IMR-90 (cell line): ENCODE measurements at regions not wholly inside any gene's neighbourhood (a gene's known extent, or its start where the extent isn't known, plus 50 kb on each side); places are given as distances from the start of the nearest gene placed in this dataset.

ENCODE experiments used
- ATAC-seq: fragments of 200-7000 bp; cut with Tn5 transposase; 2 replicates; pipeline ENCODE4 v1.9.1; 2020; ENCODE audit warnings: low read depth, mild to moderate bottlenecking, moderate library complexity
- BruUV-seq: library from RNA; stranded (reverse); fragments of 400-500 nt; replicated peaks from 2 replicates; lab custom pipeline; 2021; lab: Mats Ljungman, UMichigan
- CTCF ChIA-PET: fragments of 300-600 bp; formaldehyde crosslinking; extraction: SDS; loops from one replicate; lab custom pipeline; 2021; ENCODE audit warnings: antibody characterized with exemption; lab: Yijun Ruan, JAX
- POLR2A ChIA-PET: fragments of 300-600 bp; sonication (Branson Sonifier 250); formaldehyde crosslinking; loops from one replicate; lab custom pipeline; 2022; ENCODE audit warnings: antibody characterized with exemption; ENCODE audit not compliant: unreplicated experiment; lab: Charles Lee
- DNase-seq: peaks from one replicate; pipeline ENCODE4 v3.0.0; 2013
- H2AFZ ChIP-seq: replicated peaks from 2 replicates; pipeline ENCODE3; 2013; ENCODE audit warnings: low read length, mild to moderate bottlenecking; ENCODE audit not compliant: poor library complexity
- H2AK5ac ChIP-seq: 2 replicates; pipeline ENCODE4 v1.6.1; 2013; ENCODE audit warnings: low read depth, low read length, inconsistent platforms
- H2AK9ac ChIP-seq: replicated peaks from 2 replicates; pipeline ENCODE3; 2013; ENCODE audit warnings: mild to moderate bottlenecking, low read depth, low read length, moderate library complexity; ENCODE audit not compliant: poor library complexity
- H2BK120ac ChIP-seq: 2 replicates; pipeline ENCODE4 v1.6.1; 2013; ENCODE audit warnings: low read depth, low read length, inconsistent platforms
- H2BK15ac ChIP-seq: 3 replicates; pipeline ENCODE4 v1.6.1; 2013; ENCODE audit warnings: low read depth, low read length, inconsistent platforms
- H2BK20ac ChIP-seq: 2 replicates; pipeline ENCODE4 v1.6.1; 2013; ENCODE audit warnings: low read depth, mild to moderate bottlenecking, inconsistent platforms, low read length, moderate library complexity
- H2BK5ac ChIP-seq: 2 replicates; pipeline ENCODE4 v1.6.1; 2013; ENCODE audit warnings: mild to moderate bottlenecking, low read depth, low read length, inconsistent platforms; ENCODE audit not compliant: poor library complexity, severe bottlenecking
- H3K14ac ChIP-seq: replicated peaks from 2 replicates; pipeline ENCODE4 v1.6.1; 2013; ENCODE audit warnings: low read depth, low read length, inconsistent platforms
- H3K18ac ChIP-seq: 2 replicates; pipeline ENCODE4 v1.6.1; 2013; ENCODE audit warnings: low read depth, low read length, control low read depth
- H3K23ac ChIP-seq: 2 replicates; pipeline ENCODE4 v1.6.1; 2013; ENCODE audit warnings: low read depth, low read length, inconsistent platforms
- H3K27ac ChIP-seq: 2 replicates; pipeline ENCODE4 v1.5.1; 2013; ENCODE audit warnings: mild to moderate bottlenecking, control low read depth, low read length; ENCODE audit not compliant: insufficient read depth
- H3K27me3 ChIP-seq: 2 replicates; pipeline ENCODE4 v1.6.1; 2013; ENCODE audit warnings: low read length; ENCODE audit not compliant: control insufficient read depth, insufficient read depth
- H3K36me3 ChIP-seq: 2 replicates; pipeline ENCODE4 v1.6.1; 2013; ENCODE audit warnings: low read length, mixed read lengths; ENCODE audit not compliant: control insufficient read depth, insufficient read depth
- H3K4ac ChIP-seq: 2 replicates; pipeline ENCODE4 v1.6.1; 2013; ENCODE audit warnings: low read depth, low read length, inconsistent platforms
- H3K4me1 ChIP-seq: 2 replicates; pipeline ENCODE4 v1.6.1; 2013; ENCODE audit warnings: low read length, mixed read lengths; ENCODE audit not compliant: control insufficient read depth, insufficient read depth
- H3K4me2 ChIP-seq: 2 replicates; pipeline ENCODE4 v1.6.1; 2013; ENCODE audit warnings: low read depth, mild to moderate bottlenecking, control low read depth, low read length, moderate library complexity
- H3K4me3 ChIP-seq: 2 replicates; pipeline ENCODE4 v1.5.1; 2013; ENCODE audit warnings: low read depth, mild to moderate bottlenecking, control low read depth, low read length, moderate library complexity; ENCODE audit not compliant: insufficient read depth
- H3K56ac ChIP-seq: 2 replicates; pipeline ENCODE4 v1.6.1; 2013; ENCODE audit warnings: low read length, inconsistent platforms; ENCODE audit not compliant: insufficient read depth; ENCODE audit errors: extremely low read depth
- H3K79me1 ChIP-seq, 2 experiments: 2 replicates each; pipeline ENCODE4 v1.6.1; 2013; ENCODE audit warnings: low read length in 2 of 2, inconsistent platforms in 1 of 2, low read depth in 1 of 2
- H3K9ac ChIP-seq: 2 replicates; pipeline ENCODE4 v1.6.1; 2013; ENCODE audit warnings: low read depth, low read length, control low read depth
- H3K9me1 ChIP-seq: 2 replicates; pipeline ENCODE4 v1.6.1; 2013; ENCODE audit warnings: low read length, inconsistent platforms; ENCODE audit not compliant: insufficient read depth
- H3K9me3 ChIP-seq: 2 replicates; pipeline ENCODE4 v1.6.1; 2013; ENCODE audit warnings: low read length; ENCODE audit not compliant: control insufficient read depth, insufficient read depth
- H4K20me1 ChIP-seq: 2 replicates; pipeline ENCODE4 v1.6.1; 2013; ENCODE audit warnings: low read length, inconsistent platforms; ENCODE audit not compliant: insufficient read depth
- H4K5ac ChIP-seq: 2 replicates; pipeline ENCODE4 v1.6.1; 2013; ENCODE audit warnings: mild to moderate bottlenecking, low read depth, low read length, control low read depth
- H4K8ac ChIP-seq, 2 experiments: 2 replicates each; pipeline ENCODE4 v1.6.1; 2013; ENCODE audit warnings: low read depth in 2 of 2, low read length in 2 of 2, control low read depth in 1 of 2, inconsistent platforms in 1 of 2
- H4K91ac ChIP-seq: 2 replicates; pipeline ENCODE4 v1.6.1; 2013; ENCODE audit warnings: low read depth, low read length, inconsistent platforms; ENCODE audit not compliant: insufficient read depth
- BHLHE40 ChIP-seq: fragments of 150-350 bp; IDR thresholded peaks from 2 replicates; pipeline ENCODE4 v1.6.1; 2016; ENCODE audit warnings: mild to moderate bottlenecking, low read depth, low read length
- CEBPB ChIP-seq: IDR thresholded peaks from 2 replicates; pipeline ENCODE4 v1.6.1; 2012; ENCODE audit warnings: low read depth, low read length, improper control_type of control experiment
- CHD1 ChIP-seq: IDR thresholded peaks from 2 replicates; pipeline ENCODE4 v1.6.1; 2012; ENCODE audit warnings: low read depth, low read length, improper control_type of control experiment
- FOS ChIP-seq: fragments of 150-350 bp; IDR thresholded peaks from 2 replicates; pipeline ENCODE4 v1.6.1; 2016; ENCODE audit warnings: low read depth, low read length
- MAFK ChIP-seq: IDR thresholded peaks from 2 replicates; pipeline ENCODE4 v1.6.1; 2012; ENCODE audit warnings: low read depth, low read length, improper control_type of control experiment
- MAZ ChIP-seq: IDR thresholded peaks from 2 replicates; pipeline ENCODE4 v1.6.1; 2012; ENCODE audit warnings: low read depth, mild to moderate bottlenecking, low read length, improper control_type of control experiment, moderate library complexity, borderline replicate concordance
- MXI1 ChIP-seq: IDR thresholded peaks from 2 replicates; pipeline ENCODE4 v1.6.1; 2012; ENCODE audit warnings: low read depth, mild to moderate bottlenecking, low read length, moderate library complexity, borderline replicate concordance
- NFE2L2 ChIP-seq: fragments of 150-350 bp; IDR thresholded peaks from 2 replicates; pipeline ENCODE4 v1.6.1; 2016; ENCODE audit warnings: low read depth, mild to moderate bottlenecking, low read length
- POLR2A ChIP-seq: IDR thresholded peaks from 2 replicates; pipeline ENCODE4 v1.6.1; 2012; ENCODE audit warnings: mild to moderate bottlenecking, low read depth, low read length
- RAD21 ChIP-seq: IDR thresholded peaks from 2 replicates; pipeline ENCODE4 v1.6.1; 2012; ENCODE audit warnings: low read length, improper control_type of control experiment
- RCOR1 ChIP-seq: IDR thresholded peaks from 2 replicates; pipeline ENCODE4 v1.6.1; 2012; ENCODE audit warnings: mild to moderate bottlenecking, low read length, improper control_type of control experiment; ENCODE audit not compliant: insufficient replicate concordance
- RFX5 ChIP-seq: IDR thresholded peaks from 2 replicates; pipeline ENCODE4 v1.8.0; 2012; ENCODE audit warnings: low read depth, mild to moderate bottlenecking, low read length, moderate library complexity
- SMC3 ChIP-seq: fragments of 150-350 bp; IDR thresholded peaks from 2 replicates; pipeline ENCODE4 v1.6.1; 2016; ENCODE audit warnings: low read depth, mild to moderate bottlenecking, antibody characterized with exemption, low read length, moderate library complexity
- WGBS, 2 experiments: methylation state at CpG; one replicate each; pipeline versions ENCODE4 v1.1.5 to v1.1.7; 2013; ENCODE audit warnings: missing lambda C conversion rate in 2 of 2; ENCODE audit not compliant: insufficient read length in 1 of 2; ENCODE audit errors: extremely low coverage in 2 of 2; 5-methylcytosine and 5-hydroxymethylcytosine counted together
- dilution Hi-C: fragments of 300-500 bp; cut with HindIII; formaldehyde crosslinking; loops from one replicate; pipeline ENCODE4 v1.14.3; 2018; ENCODE audit warnings: low sequenced_read_pairs; ENCODE audit not compliant: unreplicated experiment
- in situ Hi-C: fragments of 300-500 bp; cut with MboI; formaldehyde crosslinking; loops from 3 replicates; pipeline ENCODE4 v1.14.3; 2019; ENCODE audit warnings: low sequenced_read_pairs, inconsistent platforms, mixed read lengths
- intact Hi-C: fragments of 100-400 bp; cut with micrococcal nuclease; formaldehyde crosslinking; loops from 2 replicates; pipeline ENCODE4 v1.10.0; 2022
- TF ChIP-seq, protein P1 (sequence below): fragments of 150-350 bp; IDR thresholded peaks from 2 replicates; pipeline ENCODE4 v1.6.1; 2017; ENCODE audit warnings: mild to moderate bottlenecking, antibody characterized with exemption, low read length, low read depth
- TF ChIP-seq, protein P2 (sequence below): fragments of 150-350 bp; IDR thresholded peaks from 2 replicates; pipeline ENCODE4 v1.6.1; 2016; ENCODE audit warnings: low read depth, mild to moderate bottlenecking, low read length, moderate library complexity, borderline replicate concordance
- TF ChIP-seq, protein P3 (sequence below): conservative IDR thresholded peaks from 2 replicates; pipeline ENCODE4 v1.5.1; 2012; ENCODE audit warnings: mild to moderate bottlenecking, low read depth, low read length, improper control_type of control experiment

DNA sequence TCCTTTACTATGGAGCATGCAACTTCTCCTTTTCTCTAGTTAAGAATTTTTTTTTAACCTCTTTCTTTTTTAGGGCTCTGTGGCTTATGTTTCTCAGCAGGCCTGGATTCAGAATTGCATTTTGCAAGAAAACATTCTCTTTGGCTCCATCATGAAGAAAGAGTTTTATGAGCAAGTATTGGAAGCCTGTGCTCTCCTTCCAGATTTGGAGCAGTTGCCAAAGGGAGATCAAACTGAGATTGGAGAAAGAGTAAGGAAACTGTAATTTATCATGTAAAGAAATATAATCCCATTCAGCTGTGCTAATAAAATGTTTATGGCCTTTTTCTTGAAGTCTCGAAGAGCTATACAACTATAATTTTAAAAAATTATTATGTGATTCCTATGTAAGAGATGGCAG is 70.1 kb downstream of the HSPA13 start:
- dilution Hi-C loops, result no loop called here

More for the DNA sequence above, 70.1 kb downstream of the HSPA13 start:
- H3K9ac ChIP-seq, result no peak overlapping the region
- TF ChIP-seq, protein P1, sequence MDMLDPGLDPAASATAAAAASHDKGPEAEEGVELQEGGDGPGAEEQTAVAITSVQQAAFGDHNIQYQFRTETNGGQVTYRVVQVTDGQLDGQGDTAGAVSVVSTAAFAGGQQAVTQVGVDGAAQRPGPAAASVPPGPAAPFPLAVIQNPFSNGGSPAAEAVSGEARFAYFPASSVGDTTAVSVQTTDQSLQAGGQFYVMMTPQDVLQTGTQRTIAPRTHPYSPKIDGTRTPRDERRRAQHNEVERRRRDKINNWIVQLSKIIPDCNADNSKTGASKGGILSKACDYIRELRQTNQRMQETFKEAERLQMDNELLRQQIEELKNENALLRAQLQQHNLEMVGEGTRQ, result no peak
- TF ChIP-seq RAD21 (no peak), MAZ (no peak), RFX5 (no peak), NFE2L2 (no peak), FOS (no peak), CHD1 (no peak), MXI1 (no peak), SMC3 (no peak), RCOR1 (no peak), MAFK (no peak), CEBPB (no peak), POLR2A (no peak), BHLHE40 (no peak)
- TF ChIP-seq, protein P2, sequence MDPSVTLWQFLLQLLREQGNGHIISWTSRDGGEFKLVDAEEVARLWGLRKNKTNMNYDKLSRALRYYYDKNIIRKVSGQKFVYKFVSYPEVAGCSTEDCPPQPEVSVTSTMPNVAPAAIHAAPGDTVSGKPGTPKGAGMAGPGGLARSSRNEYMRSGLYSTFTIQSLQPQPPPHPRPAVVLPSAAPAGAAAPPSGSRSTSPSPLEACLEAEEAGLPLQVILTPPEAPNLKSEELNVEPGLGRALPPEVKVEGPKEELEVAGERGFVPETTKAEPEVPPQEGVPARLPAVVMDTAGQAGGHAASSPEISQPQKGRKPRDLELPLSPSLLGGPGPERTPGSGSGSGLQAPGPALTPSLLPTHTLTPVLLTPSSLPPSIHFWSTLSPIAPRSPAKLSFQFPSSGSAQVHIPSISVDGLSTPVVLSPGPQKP, result no peak
- TF ChIP-seq, protein P3, sequence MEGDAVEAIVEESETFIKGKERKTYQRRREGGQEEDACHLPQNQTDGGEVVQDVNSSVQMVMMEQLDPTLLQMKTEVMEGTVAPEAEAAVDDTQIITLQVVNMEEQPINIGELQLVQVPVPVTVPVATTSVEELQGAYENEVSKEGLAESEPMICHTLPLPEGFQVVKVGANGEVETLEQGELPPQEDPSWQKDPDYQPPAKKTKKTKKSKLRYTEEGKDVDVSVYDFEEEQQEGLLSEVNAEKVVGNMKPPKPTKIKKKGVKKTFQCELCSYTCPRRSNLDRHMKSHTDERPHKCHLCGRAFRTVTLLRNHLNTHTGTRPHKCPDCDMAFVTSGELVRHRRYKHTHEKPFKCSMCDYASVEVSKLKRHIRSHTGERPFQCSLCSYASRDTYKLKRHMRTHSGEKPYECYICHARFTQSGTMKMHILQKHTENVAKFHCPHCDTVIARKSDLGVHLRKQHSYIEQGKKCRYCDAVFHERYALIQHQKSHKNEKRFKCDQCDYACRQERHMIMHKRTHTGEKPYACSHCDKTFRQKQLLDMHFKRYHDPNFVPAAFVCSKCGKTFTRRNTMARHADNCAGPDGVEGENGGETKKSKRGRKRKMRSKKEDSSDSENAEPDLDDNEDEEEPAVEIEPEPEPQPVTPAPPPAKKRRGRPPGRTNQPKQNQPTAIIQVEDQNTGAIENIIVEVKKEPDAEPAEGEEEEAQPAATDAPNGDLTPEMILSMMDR, result no peak
- H3K56ac ChIP-seq, result no peak overlapping the region
- ChIA-PET POLR2A (no interaction called here), CTCF (interaction anchor here (1.0 kb wide), 1 partner anchor 9 kb away, joined by 4 read pairs; no protein-coding TSS in a partner anchor)
- H3K23ac ChIP-seq, result no peak overlapping the region
- no peak overlapping the region for H2BK5ac ChIP-seq
- no peaks in the 10 kb centered on the region for H3K9me3 ChIP-seq
- H4K20me1 ChIP-seq, result no peaks in the 10 kb centered on the region
- no peak overlapping the region for H4K8ac ChIP-seq
- no peak overlapping the region for H2AFZ ChIP-seq
- H2AK5ac ChIP-seq, result no peak overlapping the region
- in situ Hi-C loops (no loop called here), intact Hi-C loops (no loop called here)
- no peaks in the 10 kb centered on the region for H3K9me1 ChIP-seq
- ATAC-seq (no peak), DNase-seq (no peak)
- H3K14ac ChIP-seq, result no peak overlapping the region
- no peak overlapping the region for H4K91ac ChIP-seq
- no peak overlapping the region for H2BK120ac ChIP-seq
- H3K27ac ChIP-seq, result no peak overlapping the region
- H3K4ac ChIP-seq, result no peak overlapping the region
- no peak overlapping the region for H2BK20ac ChIP-seq
- no peak overlapping the region for H3K4me2 ChIP-seq
- BruUV-seq, result no TSS peak
- H3K18ac ChIP-seq, result no peak overlapping the region
- no peaks in the 10 kb centered on the region for H3K27me3 ChIP-seq
- no peaks in the 10 kb centered on the region for H3K36me3 ChIP-seq
- H2BK15ac ChIP-seq, result no peak overlapping the region
- H2AK9ac ChIP-seq, result no peak overlapping the region
- no peak overlapping the region for H3K4me3 ChIP-seq
- no peaks in the 10 kb centered on the region for H3K79me1 ChIP-seq
- WGBS, 2 experiments, result no CpG with 5 or more reads among the region's 1 CpG
- no peaks in the 10 kb centered on the region for H3K4me1 ChIP-seq
- no peak overlapping the region for H4K5ac ChIP-seq
